Keratinocyte (primary cell): ENCODE measurements at regions not wholly inside any gene's neighbourhood (a gene's known extent, or its start where the extent isn't known, plus 50 kb on each side); places are given as distances from the start of the nearest gene placed in this dataset.

Source experiments
- EZH2 ChIP-seq: IDR thresholded peaks from one replicate; pipeline ENCODE4 v1.6.1; 2012; ENCODE audit warnings: inconsistent platforms, mild to moderate bottlenecking, low read length, moderate library complexity
- TF ChIP-seq, protein P1 (sequence below), 3 experiments: IDR thresholded peaks in 1 of 3; conservative IDR thresholded peaks in 1 of 3; optimal IDR thresholded peaks in 1 of 3; 2 replicates in 2 of 3; 3 replicates in 1 of 3; pipeline versions ENCODE3 to v1.5.1; 2011; ENCODE audit warnings: low read length in 3 of 3, mild to moderate bottlenecking in 3 of 3, moderate library complexity in 2 of 3, control low read depth in 1 of 3, inconsistent platforms in 1 of 3; ENCODE audit not compliant: insufficient read depth in 2 of 3; ENCODE audit errors: extremely low read depth in 1 of 3

GRCh38 chr17:77756846-77757560 is 201.5 kb upstream of the TNRC6C start:
- TF ChIP-seq, protein P1, sequence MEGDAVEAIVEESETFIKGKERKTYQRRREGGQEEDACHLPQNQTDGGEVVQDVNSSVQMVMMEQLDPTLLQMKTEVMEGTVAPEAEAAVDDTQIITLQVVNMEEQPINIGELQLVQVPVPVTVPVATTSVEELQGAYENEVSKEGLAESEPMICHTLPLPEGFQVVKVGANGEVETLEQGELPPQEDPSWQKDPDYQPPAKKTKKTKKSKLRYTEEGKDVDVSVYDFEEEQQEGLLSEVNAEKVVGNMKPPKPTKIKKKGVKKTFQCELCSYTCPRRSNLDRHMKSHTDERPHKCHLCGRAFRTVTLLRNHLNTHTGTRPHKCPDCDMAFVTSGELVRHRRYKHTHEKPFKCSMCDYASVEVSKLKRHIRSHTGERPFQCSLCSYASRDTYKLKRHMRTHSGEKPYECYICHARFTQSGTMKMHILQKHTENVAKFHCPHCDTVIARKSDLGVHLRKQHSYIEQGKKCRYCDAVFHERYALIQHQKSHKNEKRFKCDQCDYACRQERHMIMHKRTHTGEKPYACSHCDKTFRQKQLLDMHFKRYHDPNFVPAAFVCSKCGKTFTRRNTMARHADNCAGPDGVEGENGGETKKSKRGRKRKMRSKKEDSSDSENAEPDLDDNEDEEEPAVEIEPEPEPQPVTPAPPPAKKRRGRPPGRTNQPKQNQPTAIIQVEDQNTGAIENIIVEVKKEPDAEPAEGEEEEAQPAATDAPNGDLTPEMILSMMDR (optimal IDR thresholded peaks at IDR 0.05 in 1 of 3, IDR thresholded peaks at IDR 0.05 in 1 of 3, conservative IDR thresholded peaks at IDR 0.05 in 1 of 3; ENCODE audit: extremely low read depth in 1 of 3, insufficient read depth in 2 of 3, low read length in 3 of 3) = no peak
- TF ChIP-seq EZH2 = no peak
